GM21381 (cell line): ENCODE measurements at regions not wholly inside any gene's neighbourhood (a gene's known extent, or its start where the extent isn't known, plus 50 kb on each side); places are given as distances from the start of the nearest gene placed in this dataset.

ENCODE experiments used
- ATAC-seq: cut with Tn5 transposase; IDR thresholded peaks from one replicate; pipeline ENCODE4 v1.9.1; 2021; ENCODE audit warnings: mild to moderate bottlenecking, moderate library complexity; ENCODE audit not compliant: unreplicated experiment

- ATAC-seq: no peak
These were observed 129.5 kb downstream of the SLC38A6 start for GRCh38 chr14:61110316-61111082.

DNA sequence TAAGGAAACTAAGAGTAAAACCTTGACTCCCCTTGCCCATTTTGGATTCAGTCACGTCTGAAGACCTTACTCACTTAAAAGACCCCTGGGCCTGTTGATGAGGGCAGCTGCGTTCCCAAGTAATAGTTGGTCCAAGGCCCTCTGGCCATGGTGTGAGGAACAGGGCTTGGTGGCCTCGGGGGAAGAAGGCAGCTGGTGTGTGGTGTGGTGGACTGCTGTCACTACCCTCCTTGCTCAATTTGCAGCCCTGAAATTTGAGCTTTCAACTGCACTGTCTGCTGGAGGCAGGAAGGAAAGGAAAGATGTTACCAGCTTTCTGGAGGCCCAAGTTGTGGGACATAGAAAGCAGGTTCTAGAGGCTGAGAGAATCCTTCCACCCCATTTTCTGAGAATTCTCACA, 128.2 kb downstream of the SLC38A6 start:
- ATAC-seq: no peak

DNA sequence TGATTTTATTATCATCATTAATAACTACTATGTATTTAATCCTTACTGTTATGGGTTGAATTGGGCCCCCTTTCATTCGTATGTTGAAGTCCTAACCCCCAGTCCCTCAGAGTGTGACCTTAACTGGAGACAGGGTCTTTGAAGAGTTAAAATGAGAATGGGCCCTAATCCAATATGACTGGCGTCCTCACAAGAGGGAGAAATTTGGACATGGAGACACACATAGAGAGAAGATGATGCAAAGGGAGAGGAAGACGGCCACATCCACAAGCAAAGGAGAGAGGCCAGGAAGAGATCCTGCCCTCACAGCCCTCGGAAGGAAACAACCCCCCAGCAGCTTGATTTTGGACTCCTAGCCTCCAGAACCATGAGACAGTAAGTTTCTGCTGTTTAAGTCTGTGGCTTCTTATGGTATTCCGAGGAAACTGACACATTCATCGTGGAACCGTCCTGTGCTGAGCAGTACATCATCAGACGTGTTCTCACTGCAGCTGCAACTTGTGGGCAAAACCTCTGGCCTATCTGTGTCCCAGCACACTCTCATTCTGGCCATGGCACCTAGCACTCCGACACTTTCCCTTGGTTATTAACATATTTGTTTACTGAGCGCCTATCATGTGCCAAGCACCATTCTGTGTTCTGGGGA, 127.6 kb downstream of the SLC38A6 start:
- no peak for ATAC-seq

- no peak for ATAC-seq
These were observed 126.9 kb downstream of the SLC38A6 start for GRCh38 chr14:61107869-61108493.

GRCh38 chr14:61106959-61107641, 126.1 kb downstream of the SLC38A6 start:
- ATAC-seq: no peak

GRCh38 chr14:61106271-61106958, 125.4 kb downstream of the SLC38A6 start:
- no peak for ATAC-seq

GRCh38 chr14:61104358-61104757, 123.3 kb downstream of the SLC38A6 start:
- ATAC-seq: no peak

GRCh38 chr14:61103541-61104339, 122.7 kb downstream of the SLC38A6 start:
- ATAC-seq: peak; percentile 65

DNA sequence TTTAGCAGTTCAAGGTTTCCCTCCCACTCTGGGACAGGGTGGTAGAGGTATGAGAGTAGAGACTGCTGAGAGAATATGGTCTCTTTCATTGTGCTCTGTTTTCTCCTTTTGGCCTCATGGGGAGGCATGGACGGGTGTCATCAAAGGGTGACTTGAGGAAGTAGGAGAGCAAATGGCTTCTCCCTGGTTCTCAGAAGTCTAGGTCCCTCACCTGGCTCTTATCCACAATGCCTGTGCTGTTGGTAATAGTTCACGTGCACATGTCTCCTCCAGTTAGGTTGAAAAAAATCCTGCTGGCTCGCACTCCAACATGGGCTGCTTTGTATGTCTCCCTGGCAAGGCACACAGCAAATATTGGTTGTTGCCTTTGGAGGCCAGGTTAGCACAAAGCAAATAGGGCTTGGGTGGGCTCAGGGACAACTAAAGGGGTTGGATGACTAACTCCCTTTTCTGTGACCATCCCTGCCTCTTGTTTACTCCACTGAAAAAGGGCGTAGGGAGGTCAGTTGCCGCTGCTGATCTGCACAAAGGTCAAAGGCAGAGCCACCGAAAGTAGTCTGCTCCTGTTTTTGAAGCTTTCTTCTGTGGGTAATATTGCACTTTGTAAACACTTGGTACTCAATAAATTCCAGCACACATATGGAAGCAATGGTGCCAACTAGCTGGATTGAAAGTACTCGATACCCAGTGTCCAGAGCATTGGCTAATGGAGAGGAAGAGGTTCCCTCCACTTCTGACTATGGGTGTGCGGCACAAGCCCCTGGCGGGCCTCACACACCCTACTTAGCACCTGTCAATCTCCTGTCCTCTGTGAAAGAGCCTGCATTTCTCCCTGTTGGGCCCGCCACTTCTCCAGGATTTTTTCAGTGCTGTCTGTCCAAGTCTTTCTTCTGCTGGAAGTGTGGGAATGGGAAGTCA, 121.8 kb downstream of the SLC38A6 start:
- ATAC-seq: no peak
